Endothelial cell of umbilical vein (primary cell): ENCODE measurements at regions not wholly inside any gene's neighbourhood (a gene's known extent, or its start where the extent isn't known, plus 50 kb on each side); places are given as distances from the start of the nearest gene placed in this dataset.

Source experiments
- BruUV-seq: library from RNA; stranded (reverse); fragments of 400-500 nt; replicated peaks from 2 replicates; lab custom pipeline; 2021; lab: Mats Ljungman, UMichigan
- CTCF ChIA-PET: fragments of 300-600, 350-600 bp; sonication (Branson Sonifier 250); formaldehyde crosslinking; loops from one replicate; lab custom pipeline; 2021; ENCODE audit warnings: antibody characterized with exemption, inconsistent platforms; lab: Charles Lee
- POLR2A ChIA-PET: fragments of 300-600, 350-600 bp; sonication (Branson Sonifier 250); formaldehyde crosslinking; loops from one replicate; lab custom pipeline; 2021; ENCODE audit warnings: antibody characterized with exemption, inconsistent platforms; lab: Charles Lee
- DNase-seq: peaks from one replicate; pipeline ENCODE4 v3.0.0-alpha.2; 2011; ENCODE audit warnings: low read depth, low spot score
- FAIRE-seq: peaks from 2 replicates; lab custom pipeline; 2011; peaks lifted over from hg19 to GRCh38; lab: Jason Lieb, UNC
- H2AFZ ChIP-seq: 2 replicates; pipeline ENCODE4 v1.6.0; 2012; ENCODE audit warnings: low read depth, low read length, control low read depth, inconsistent platforms
- H3K27ac ChIP-seq: 2 replicates; pipeline ENCODE4 v1.5.1; 2011; ENCODE audit warnings: low read depth, mild to moderate bottlenecking, control low read depth, low read length, moderate library complexity; ENCODE audit not compliant: insufficient read depth
- H3K27me3 ChIP-seq, 2 experiments: 2 replicates each; pipeline versions ENCODE4 v1.6.0 to v1.6.1; 2011; ENCODE audit warnings: low read length in 2 of 2, mixed read lengths in 1 of 2; ENCODE audit not compliant: control insufficient read depth in 2 of 2, insufficient read depth in 2 of 2
- H3K36me3 ChIP-seq, 2 experiments: 2 replicates in 1 of 2; 3 replicates in 1 of 2; pipeline ENCODE4 v1.5.1; 2011; ENCODE audit warnings: low read length in 2 of 2, mild to moderate bottlenecking in 1 of 2, moderate library complexity in 1 of 2; ENCODE audit not compliant: control insufficient read depth in 2 of 2, insufficient read depth in 2 of 2; ENCODE audit errors: extremely low read depth in 1 of 2
- H3K4me1 ChIP-seq: 3 replicates; pipeline ENCODE4 v1.5.1; 2011; ENCODE audit warnings: mild to moderate bottlenecking, low read length; ENCODE audit not compliant: control insufficient read depth, insufficient read depth; ENCODE audit errors: extremely low read depth
- H3K4me2 ChIP-seq: 2 replicates; pipeline ENCODE4 v1.6.1; 2011; ENCODE audit warnings: low read length, control low read depth, mixed read lengths; ENCODE audit not compliant: insufficient read depth
- H3K4me3 ChIP-seq, 3 experiments: fragments of 200-600 bp in 1 of 3; sonication (generic), shearing (Covaris generic) in 1 of 3; replicated peaks in 1 of 3; 2 replicates each; pipeline ENCODE4 v1.5.1; 2011 to 2016; ENCODE audit warnings: control low read depth in 3 of 3, low read length in 3 of 3, mild to moderate bottlenecking in 2 of 3, inconsistent platforms in 1 of 3, low read depth in 1 of 3, moderate library complexity in 1 of 3; ENCODE audit not compliant: insufficient read depth in 1 of 3
- H3K79me2 ChIP-seq: 2 replicates; pipeline ENCODE4 v1.6.0; 2012; ENCODE audit warnings: low read length, inconsistent platforms; ENCODE audit not compliant: control insufficient read depth, insufficient read depth
- H3K9ac ChIP-seq: replicated peaks from 2 replicates; pipeline ENCODE3; 2011; ENCODE audit warnings: low read length, control low read depth; ENCODE audit not compliant: insufficient read depth; ENCODE audit errors: extremely low read depth
- H3K9me1 ChIP-seq: replicated peaks from 3 replicates; pipeline ENCODE4 v1.6.0; 2011; ENCODE audit warnings: mild to moderate bottlenecking, low read length; ENCODE audit not compliant: control insufficient read depth, insufficient read depth; ENCODE audit errors: extremely low read depth
- H3K9me3 ChIP-seq: replicated peaks from 2 replicates; pipeline ENCODE4 v1.5.1; 2012; ENCODE audit warnings: low read length, inconsistent platforms; ENCODE audit not compliant: control insufficient read depth, insufficient read depth
- H4K20me1 ChIP-seq: replicated peaks from 2 replicates; pipeline ENCODE3; 2011; ENCODE audit warnings: mild to moderate bottlenecking, low read length; ENCODE audit not compliant: control insufficient read depth, insufficient read depth; ENCODE audit errors: extremely low read depth
- EZH2 ChIP-seq: IDR thresholded peaks from 2 replicates; pipeline ENCODE4 v1.6.1; 2012; ENCODE audit warnings: borderline replicate concordance, low read depth, mild to moderate bottlenecking, moderate library complexity, low read length, inconsistent platforms; ENCODE audit not compliant: severe bottlenecking
- FOS ChIP-seq: IDR thresholded peaks from 2 replicates; pipeline ENCODE4 v1.6.1; 2011; ENCODE audit warnings: mild to moderate bottlenecking, low read length, moderate library complexity, borderline replicate concordance; ENCODE audit not compliant: insufficient read depth
- GATA2 ChIP-seq: IDR thresholded peaks from 2 replicates; pipeline ENCODE4 v1.7.0; 2011; ENCODE audit warnings: low read depth, mild to moderate bottlenecking, moderate library complexity, mixed read lengths, low read length; ENCODE audit not compliant: insufficient read length, insufficient read depth
- JUN ChIP-seq: IDR thresholded peaks from 2 replicates; pipeline ENCODE4 v1.6.1; 2011; ENCODE audit warnings: borderline replicate concordance, low read depth; ENCODE audit not compliant: insufficient read length, insufficient read depth
- MYC ChIP-seq: IDR thresholded peaks from one replicate; pipeline ENCODE4 v1.6.1; 2011; ENCODE audit warnings: mild to moderate bottlenecking, low read depth, low read length
- POLR2A ChIP-seq: IDR thresholded peaks from 2 replicates; pipeline ENCODE4 v1.6.1; 2012; ENCODE audit warnings: low read depth, mild to moderate bottlenecking, control low read depth, low read length
- POLR2AphosphoS5 ChIP-seq: IDR thresholded peaks from 2 replicates; pipeline ENCODE4 v1.6.1; 2012; ENCODE audit warnings: low read depth, mild to moderate bottlenecking, control low read depth, low read length, moderate library complexity; ENCODE audit not compliant: insufficient read depth
- dilution Hi-C: fragments of 300-500 bp; cut with MboI; formaldehyde crosslinking; loops from one replicate; pipeline ENCODE4 v1.15.0; 2019; ENCODE audit warnings: low sequenced_read_pairs; ENCODE audit not compliant: extremely low pct_ligation_motif_present
- intact Hi-C: fragments of 100-400 bp; cut with micrococcal nuclease; formaldehyde crosslinking; loops from one replicate; pipeline ENCODE4 v1.10.0; 2022
- TF ChIP-seq, protein P1 (sequence below): IDR thresholded peaks from 2 replicates; pipeline ENCODE4 v1.6.1; 2011; ENCODE audit not compliant: insufficient read depth, insufficient read length
- TF ChIP-seq, protein P2 (sequence below), 2 donors: IDR thresholded peaks; 1 replicate in 1 of 2; 2 replicates in 1 of 2; pipeline ENCODE4 v1.5.1; 2011; ENCODE audit warnings: low read length in 2 of 2, mild to moderate bottlenecking in 2 of 2, moderate library complexity in 2 of 2, control low read depth in 1 of 2, inconsistent platforms in 1 of 2, low read depth in 1 of 2; ENCODE audit not compliant: insufficient read depth in 1 of 2; ENCODE audit errors: extremely low read depth in 1 of 2

DNA sequence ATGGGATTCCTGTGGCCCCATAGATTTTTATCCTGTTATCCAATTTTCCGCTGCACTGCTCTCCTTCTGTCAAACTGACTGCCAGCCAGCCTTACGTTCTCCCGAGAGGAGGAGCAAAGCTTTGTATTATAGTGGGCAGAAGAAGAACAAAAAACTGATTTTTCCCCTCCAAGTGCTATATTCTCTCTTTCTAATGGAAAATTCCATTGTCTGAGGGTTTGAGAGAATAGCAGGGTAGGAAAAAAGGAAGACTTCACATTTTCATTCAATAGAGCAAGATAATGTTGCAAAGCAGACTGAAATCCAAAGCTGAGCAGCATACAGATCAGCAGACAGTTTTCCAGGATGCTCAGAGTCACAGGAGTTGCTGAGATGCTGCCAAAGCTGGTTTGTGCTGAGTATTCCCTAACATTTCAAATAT lies 238.0 kb downstream of the UBE2E3 start:
- POLR2A ChIA-PET, result no interaction called here
- no peaks in the 10 kb centered on the region for H3K27me3 ChIP-seq
- no peak overlapping the region for H3K27ac ChIP-seq
- no peak overlapping the region for H3K4me2 ChIP-seq
- no peaks in the 10 kb centered on the region for H4K20me1 ChIP-seq
- H3K36me3 ChIP-seq, result no peaks in the 10 kb centered on the region
- H3K9me3 ChIP-seq, result no peaks in the 10 kb centered on the region
- FAIRE-seq (no peak), DNase-seq (no peak)
- dilution Hi-C loops, result no loop called here
- H3K4me3 ChIP-seq, result no peak overlapping the region
- no peak overlapping the region for H2AFZ ChIP-seq
- BruUV-seq, result no TSS peak
- TF ChIP-seq, protein P1, sequence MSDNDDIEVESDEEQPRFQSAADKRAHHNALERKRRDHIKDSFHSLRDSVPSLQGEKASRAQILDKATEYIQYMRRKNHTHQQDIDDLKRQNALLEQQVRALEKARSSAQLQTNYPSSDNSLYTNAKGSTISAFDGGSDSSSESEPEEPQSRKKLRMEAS, result no peak
- TF ChIP-seq EZH2 (no peak), POLR2AphosphoS5 (no peak), POLR2A (no peak), FOS (no peak), GATA2 (no peak), MYC (no peak), JUN (no peak)
- TF ChIP-seq, protein P2, sequence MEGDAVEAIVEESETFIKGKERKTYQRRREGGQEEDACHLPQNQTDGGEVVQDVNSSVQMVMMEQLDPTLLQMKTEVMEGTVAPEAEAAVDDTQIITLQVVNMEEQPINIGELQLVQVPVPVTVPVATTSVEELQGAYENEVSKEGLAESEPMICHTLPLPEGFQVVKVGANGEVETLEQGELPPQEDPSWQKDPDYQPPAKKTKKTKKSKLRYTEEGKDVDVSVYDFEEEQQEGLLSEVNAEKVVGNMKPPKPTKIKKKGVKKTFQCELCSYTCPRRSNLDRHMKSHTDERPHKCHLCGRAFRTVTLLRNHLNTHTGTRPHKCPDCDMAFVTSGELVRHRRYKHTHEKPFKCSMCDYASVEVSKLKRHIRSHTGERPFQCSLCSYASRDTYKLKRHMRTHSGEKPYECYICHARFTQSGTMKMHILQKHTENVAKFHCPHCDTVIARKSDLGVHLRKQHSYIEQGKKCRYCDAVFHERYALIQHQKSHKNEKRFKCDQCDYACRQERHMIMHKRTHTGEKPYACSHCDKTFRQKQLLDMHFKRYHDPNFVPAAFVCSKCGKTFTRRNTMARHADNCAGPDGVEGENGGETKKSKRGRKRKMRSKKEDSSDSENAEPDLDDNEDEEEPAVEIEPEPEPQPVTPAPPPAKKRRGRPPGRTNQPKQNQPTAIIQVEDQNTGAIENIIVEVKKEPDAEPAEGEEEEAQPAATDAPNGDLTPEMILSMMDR (IDR thresholded peaks at IDR 0.05; ENCODE audit: extremely low read depth in 1 of 2, insufficient read depth in 1 of 2, low read depth in 1 of 2, low read length in 2 of 2), result no peak
- intact Hi-C loops, result no loop called here
- H3K79me2 ChIP-seq, result no peaks in the 10 kb centered on the region
- no peaks in the 10 kb centered on the region for H3K4me1 ChIP-seq
- no peaks in the 10 kb centered on the region for H3K9me1 ChIP-seq
- no peak overlapping the region for H3K9ac ChIP-seq
- CTCF ChIA-PET, result no interaction called here
